Activated effector memory CD4-positive, alpha-beta T cell treated with anti-CD3 and anti-CD28 coated beads, Interleukin-2, amount 50 U/mL, for 16 hours (primary cell): ENCODE measurements at regions not wholly inside any gene's neighbourhood (a gene's known extent, or its start where the extent isn't known, plus 50 kb on each side); places are given as distances from the start of the nearest gene placed in this dataset.
"Not testable (repeated sequence)": the region's sequence is repeated elsewhere in the genome, so short reads cannot be mapped to it uniquely, and the experiment has no call there.

Source experiments
- DNase-seq: peaks from one replicate; pipeline ENCODE4 v3.0.0-alpha.2; 2020

GRCh38 chr2:11077411-11077810 lies 77.9 kb upstream of the SLC66A3 start:
- no peak for DNase-seq

DNA sequence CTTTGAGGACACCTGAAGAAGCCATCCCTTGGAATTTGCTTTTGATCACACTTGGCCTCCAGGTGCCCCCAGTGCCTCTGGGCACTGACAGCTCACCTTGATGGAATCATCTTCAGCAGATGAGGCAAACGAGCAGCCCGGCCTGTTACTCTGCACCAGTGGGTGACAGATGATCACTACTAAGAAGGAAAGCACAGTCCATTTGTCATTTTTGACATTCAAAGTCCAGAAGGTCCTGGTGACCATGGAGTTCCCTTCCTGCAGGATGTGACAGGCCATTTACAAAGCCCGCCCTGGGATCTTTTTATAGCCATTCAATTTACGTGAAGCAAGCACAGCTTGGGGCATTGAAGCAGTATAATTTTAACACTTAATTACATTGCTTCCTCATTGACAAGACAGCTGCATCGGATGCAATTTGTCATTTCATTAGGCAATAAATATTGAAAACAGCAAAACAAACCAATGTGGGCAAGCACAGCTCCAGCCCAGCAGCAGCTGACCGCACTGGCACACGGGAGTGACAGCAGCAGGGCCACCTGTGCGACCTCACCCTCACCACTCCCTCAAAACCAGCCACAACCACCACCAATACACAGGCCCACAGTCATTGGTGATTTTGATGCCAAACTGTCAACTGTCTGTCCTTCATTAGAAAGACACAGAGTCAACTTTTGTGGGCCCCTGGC lies 76.0 kb upstream of the SLC66A3 start:
- no peak for DNase-seq

- no peak for DNase-seq
Observed at GRCh38 chr2:11080253-11081115, 74.8 kb upstream of the SLC66A3 start.

- DNase-seq, result no peak
Observed at GRCh38 chr2:11082880-11083279, 72.4 kb upstream of the SLC66A3 start.

- not testable (repeated sequence) for DNase-seq
Observed at GRCh38 chr2:11088821-11089220, 66.4 kb upstream of the SLC66A3 start.

- DNase-seq, result no peak
Observed at GRCh38 chr2:11090187-11090586, 65.1 kb upstream of the SLC66A3 start.

DNA sequence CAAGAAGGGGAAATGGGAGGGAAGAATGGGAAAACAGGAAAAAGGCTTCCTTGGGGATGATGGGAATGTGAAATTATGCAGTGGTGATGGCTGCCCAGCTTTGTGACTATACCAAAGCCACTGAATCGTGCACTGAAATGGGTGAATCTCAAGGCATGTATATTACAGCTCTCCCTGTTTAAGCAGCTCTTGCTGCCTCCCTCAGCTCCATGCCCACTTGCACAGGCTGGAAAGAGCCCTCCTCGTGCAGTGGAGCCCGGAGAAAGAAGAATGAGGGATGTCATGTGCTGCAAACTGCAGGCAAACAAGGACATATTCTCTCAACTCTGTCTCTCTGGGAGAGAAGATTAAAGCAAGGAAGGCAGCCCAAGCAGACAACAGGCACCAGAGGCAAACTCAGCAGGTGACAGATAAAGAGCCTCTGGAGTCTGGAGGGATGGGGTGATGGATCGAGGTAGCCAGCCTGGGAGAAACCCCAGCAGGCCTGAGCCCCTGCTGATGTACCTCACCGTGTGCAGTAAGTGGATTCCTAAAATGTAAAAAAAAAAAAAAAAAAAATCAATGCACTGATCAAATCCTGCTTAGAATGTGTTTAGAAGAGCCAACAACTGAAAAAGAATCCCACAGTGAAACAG lies 62.4 kb upstream of the SLC66A3 start:
- DNase-seq, result no peak

DNA sequence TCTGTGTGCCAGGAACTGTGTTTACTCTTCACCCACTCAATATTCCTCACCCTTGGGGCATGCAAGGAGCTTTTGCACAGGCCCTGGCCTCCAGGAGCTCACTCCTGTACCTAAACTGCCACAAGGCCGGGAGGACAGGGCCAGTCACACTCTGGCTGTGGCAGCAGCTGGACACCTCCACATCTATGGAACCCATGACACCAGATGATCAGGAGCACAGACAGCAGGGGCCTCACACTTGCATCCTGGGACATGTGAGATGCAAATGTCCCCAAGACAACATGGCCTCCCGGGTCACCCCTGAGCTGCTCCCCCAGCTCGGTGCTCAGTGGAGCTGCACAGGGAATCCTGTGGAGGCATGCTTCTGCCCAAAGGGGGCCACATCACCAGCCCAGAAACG lies 61.8 kb upstream of the SLC66A3 start:
- no peak for DNase-seq

GRCh38 chr2:11094021-11094810 lies 61.1 kb upstream of the SLC66A3 start:
- peak; percentile 60 for DNase-seq

GRCh38 chr2:11096591-11096990 lies 58.7 kb upstream of the SLC66A3 start:
- peak; percentile 27 for DNase-seq

DNA sequence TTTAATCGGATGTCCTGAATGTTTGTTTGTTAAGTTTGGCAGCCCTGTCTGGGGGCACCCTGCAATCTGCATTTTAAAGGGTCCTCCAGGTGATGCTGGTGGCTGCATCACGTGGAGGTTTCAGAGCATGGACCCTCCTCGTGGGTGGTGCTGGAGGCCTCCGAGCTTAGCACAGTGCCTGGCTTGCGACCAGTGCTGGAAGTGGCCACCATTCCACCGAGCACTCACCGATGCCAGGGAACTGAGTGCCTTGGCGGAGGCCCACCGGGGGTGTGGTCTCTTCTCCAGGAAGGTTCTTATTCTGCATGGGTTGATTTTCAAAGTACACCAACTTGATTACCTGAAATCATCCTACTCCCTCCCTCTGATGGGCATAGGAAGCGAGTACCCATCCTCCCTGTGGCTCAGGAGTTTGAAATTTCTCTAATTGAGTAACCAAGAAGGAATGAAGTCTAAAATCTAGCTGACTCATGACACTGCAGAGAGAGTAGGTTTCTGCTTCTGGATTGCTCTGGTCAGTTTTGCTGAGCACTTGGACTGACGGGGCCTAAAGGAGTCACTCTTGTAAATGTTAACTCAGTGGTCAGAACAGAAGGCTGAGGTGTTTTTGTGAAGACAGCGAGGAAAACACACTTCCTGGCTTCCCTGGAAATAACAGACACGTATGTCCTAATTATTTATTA lies 58.1 kb upstream of the SLC66A3 start:
- peak; percentile 45 for DNase-seq

GRCh38 chr2:11097854-11098387 lies 57.3 kb upstream of the SLC66A3 start:
- no peak for DNase-seq

DNA sequence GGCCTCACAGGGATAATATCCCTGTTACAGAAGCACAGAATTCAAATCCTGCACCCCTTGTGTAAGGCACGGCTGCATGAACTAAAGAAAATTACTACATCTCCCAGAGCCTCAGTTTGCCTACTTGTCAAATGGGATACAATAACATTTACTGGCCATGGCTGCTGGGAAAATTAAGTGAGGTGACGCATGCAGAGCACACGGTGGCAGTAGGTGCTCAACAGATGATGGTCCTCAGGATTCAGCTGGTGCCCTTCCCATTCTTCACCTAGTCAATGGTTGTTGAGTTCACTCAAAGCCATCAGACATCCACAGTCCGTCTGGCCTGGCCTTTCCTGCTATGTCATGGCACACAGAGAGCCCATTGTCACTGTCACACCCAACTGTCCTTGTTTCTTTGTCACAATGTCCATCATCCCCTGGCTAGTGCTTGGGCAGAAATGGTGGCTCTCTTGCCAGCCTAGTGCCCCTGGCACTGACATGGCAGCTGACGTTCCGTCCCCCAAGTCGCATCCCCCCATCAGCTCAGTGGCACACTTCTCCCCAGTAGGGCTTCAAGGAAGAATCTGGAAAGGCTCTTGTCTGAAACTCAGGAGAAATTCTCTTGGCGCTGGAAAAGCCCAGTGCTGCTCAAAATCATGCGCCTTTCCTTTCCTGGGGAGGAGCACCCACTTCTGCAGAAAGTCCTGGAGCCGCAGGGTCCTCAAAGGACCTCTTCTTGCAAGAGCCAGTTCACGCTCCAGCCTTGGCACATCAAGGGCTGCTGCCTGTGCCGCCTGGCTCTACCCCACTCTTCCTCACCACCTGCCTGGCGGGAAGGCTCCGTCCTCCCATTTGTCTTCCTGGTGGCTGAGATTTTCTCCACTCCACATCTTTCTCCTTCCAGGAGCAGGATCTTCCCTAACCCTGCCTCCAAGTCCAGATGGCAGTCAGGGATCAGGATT lies 55.9 kb upstream of the SLC66A3 start:
- peak; percentile 50 for DNase-seq

DNA sequence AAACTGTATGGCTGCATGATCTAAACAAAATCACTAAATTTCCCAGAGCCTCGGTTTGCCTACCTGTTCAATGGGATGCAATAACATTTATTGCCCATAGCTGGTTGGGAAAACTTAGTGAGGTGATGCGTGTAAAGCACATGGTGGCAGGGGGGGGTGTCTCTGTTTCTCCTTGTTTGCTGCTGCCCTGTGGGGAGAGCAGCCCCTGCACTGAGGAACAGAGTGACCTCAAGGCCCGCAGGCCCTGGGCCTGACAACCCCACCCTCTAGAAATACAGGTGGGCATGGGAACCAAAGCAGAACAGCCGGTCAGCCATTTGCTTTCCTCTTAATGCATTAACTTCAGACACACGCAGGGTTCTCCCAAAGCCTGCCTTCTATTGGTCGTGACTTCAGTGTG lies 55.1 kb upstream of the SLC66A3 start:
- peak; percentile 46 for DNase-seq

GRCh38 chr2:11100976-11101375 lies 54.3 kb upstream of the SLC66A3 start:
- peak; percentile 47 for DNase-seq

- peak; percentile 51 for DNase-seq
Observed at GRCh38 chr2:11101430-11101829, 53.8 kb upstream of the SLC66A3 start.

DNA sequence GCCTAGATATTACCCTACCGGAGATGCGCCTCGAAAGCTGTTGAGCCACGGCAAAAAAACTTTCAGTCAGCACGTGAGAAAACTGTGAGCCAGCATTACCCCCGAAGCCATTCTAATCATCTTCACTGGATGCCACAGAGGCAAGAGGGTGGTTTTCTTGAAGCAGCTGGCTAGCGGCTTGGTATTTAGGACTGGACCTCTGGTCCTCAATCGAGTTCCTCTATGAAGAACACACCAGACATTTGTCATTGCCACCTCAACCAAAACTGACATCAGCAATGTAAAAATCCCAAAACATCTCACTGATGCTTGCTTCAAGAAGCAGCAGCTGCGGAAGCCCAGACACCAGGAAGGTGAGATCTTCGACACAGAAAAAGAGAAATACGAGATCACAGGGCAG lies 52.8 kb upstream of the SLC66A3 start:
- peak; percentile 30 for DNase-seq

GRCh38 chr2:11102956-11103860 lies 52.1 kb upstream of the SLC66A3 start:
- DNase-seq, result peak; percentile 67

DNA sequence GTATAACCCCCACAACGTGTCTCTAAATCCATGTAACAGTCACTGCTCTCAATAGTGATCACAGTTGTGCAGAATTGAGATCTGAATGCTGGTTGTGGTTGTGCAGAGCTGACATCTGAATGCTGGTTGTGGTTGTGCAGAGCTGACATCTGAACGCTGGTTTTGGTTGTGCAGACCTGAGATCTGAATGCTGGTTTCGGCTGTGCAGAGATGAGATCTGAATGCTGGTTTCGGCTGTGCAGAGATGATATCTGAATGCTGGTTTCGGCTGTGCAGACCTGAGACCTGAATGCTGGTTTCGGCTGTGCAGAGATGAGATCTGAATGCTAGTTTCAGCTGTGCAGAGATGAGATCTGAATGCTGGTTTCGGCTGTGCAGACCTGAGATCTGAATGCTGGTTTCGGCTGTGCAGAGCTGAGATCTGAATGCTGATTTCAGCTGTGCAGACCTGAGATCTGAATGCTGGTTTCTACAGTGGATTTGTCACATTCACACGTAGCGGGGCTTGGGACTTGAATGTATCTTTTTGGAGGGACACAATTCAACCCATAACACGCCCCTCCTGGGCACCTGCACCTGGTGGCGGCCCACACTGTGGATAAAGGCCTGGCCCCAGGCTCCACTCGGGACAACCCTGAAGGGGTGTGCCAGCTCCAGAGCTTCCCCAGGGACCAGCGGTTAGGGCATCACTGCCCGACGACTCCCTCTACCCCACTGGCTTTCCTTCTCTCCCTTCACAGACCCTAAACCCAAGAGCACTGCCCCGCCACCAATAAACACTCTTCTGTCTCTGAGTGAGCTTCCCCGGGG lies 51.1 kb upstream of the SLC66A3 start:
- DNase-seq, result peak; percentile 83
